HEK293 (cell line): ENCODE measurements at regions not wholly inside any gene's neighbourhood (a gene's known extent, or its start where the extent isn't known, plus 50 kb on each side); places are given as distances from the start of the nearest gene placed in this dataset.

Experiments used
- CTCF ChIA-PET: fragments of 350-600 bp; formaldehyde crosslinking; extraction: SDS; loops from one replicate; lab custom pipeline; 2021; ENCODE audit warnings: antibody characterized with exemption; lab: Yijun Ruan, JAX
- POLR2A ChIA-PET: fragments of 300-600 bp; formaldehyde crosslinking; extraction: SDS; loops from one replicate; lab custom pipeline; 2020; ENCODE audit warnings: antibody characterized with exemption, inconsistent platforms; lab: Yijun Ruan, JAX
- H3K27ac ChIP-seq: fragments of 200-500 bp; sonication (Bioruptor generic); 2 replicates; pipeline ENCODE4 v1.5.1; 2014; ENCODE audit warnings: low read depth, low read length, control low read depth, inconsistent platforms; ENCODE audit errors: extremely low read depth
- H3K36me3 ChIP-seq, 2 experiments: fragments of 200-500 bp in 1 of 2; sonication (Bioruptor generic) in 1 of 2; 1 replicate in 1 of 2; 2 replicates in 1 of 2; pipeline ENCODE4 v1.5.1; 2014 to 2017; ENCODE audit warnings: inconsistent platforms in 2 of 2, low read length in 2 of 2; ENCODE audit not compliant: control insufficient read depth in 2 of 2, insufficient read depth in 1 of 2
- H3K4me1 ChIP-seq: fragments of 200-500 bp; sonication (Bioruptor generic); 2 replicates; pipeline ENCODE4 v1.5.1; 2014; ENCODE audit warnings: mild to moderate bottlenecking, low read length, inconsistent platforms; ENCODE audit not compliant: control insufficient read depth, insufficient read depth
- H3K4me3 ChIP-seq: 2 replicates; pipeline ENCODE4 v1.5.1; 2011; ENCODE audit warnings: low read depth, mild to moderate bottlenecking, control low read depth, low read length, moderate library complexity
- H3K9me3 ChIP-seq: fragments of 200-500 bp; sonication (Bioruptor generic); 2 replicates; pipeline ENCODE4 v1.5.1; 2014; ENCODE audit warnings: low read depth, low read length, inconsistent platforms; ENCODE audit not compliant: control insufficient read depth, insufficient read depth
- HOXC10 ChIP-seq: sonication (generic); formaldehyde crosslinking; IDR thresholded peaks from 2 replicates; pipeline ENCODE4 v1.8.1; 2023; ENCODE audit warnings: mild to moderate bottlenecking, missing genetic modification reagents
- KLF16 ChIP-seq: fragments of 450-650 bp; formaldehyde crosslinking; IDR thresholded peaks from 2 replicates; pipeline ENCODE4 v1.5.1; 2017; ENCODE audit warnings: missing biosample characterization, missing genetic modification characterization
- OVOL3 ChIP-seq: fragments of 450-650 bp; formaldehyde crosslinking; IDR thresholded peaks from 2 replicates; pipeline ENCODE4 v1.5.1; 2016; ENCODE audit warnings: missing biosample characterization, missing genetic modification characterization
- SCRT2 ChIP-seq: fragments of 450-650 bp; formaldehyde crosslinking; IDR thresholded peaks from 2 replicates; pipeline ENCODE4 v1.5.1; 2016; ENCODE audit warnings: missing biosample characterization, missing genetic modification characterization
- SP2 ChIP-seq: fragments of 450-650 bp; formaldehyde crosslinking; IDR thresholded peaks from 2 replicates; pipeline ENCODE4 v1.5.1; 2016; ENCODE audit warnings: missing biosample characterization, missing genetic modification characterization
- ZBTB1 ChIP-seq: fragments of 450-650 bp; formaldehyde crosslinking; IDR thresholded peaks from 2 replicates; pipeline ENCODE4 v1.5.1; 2016; ENCODE audit warnings: missing biosample characterization, missing genetic modification characterization
- ZFP41 ChIP-seq: fragments of 450-650 bp; formaldehyde crosslinking; IDR thresholded peaks from 2 replicates; pipeline ENCODE4 v1.5.1; 2016; ENCODE audit warnings: missing biosample characterization, missing genetic modification characterization, borderline replicate concordance
- ZIC2 ChIP-seq: fragments of 450-650 bp; formaldehyde crosslinking; IDR thresholded peaks from 2 replicates; pipeline ENCODE4 v1.5.1; 2016; ENCODE audit warnings: missing biosample characterization, missing genetic modification characterization
- ZNF112 ChIP-seq: fragments of 450-650 bp; formaldehyde crosslinking; IDR thresholded peaks from 2 replicates; pipeline ENCODE4 v1.5.0; 2017; ENCODE audit warnings: missing biosample characterization, missing genetic modification characterization
- ZNF221 ChIP-seq: fragments of 450-650 bp; formaldehyde crosslinking; IDR thresholded peaks from 2 replicates; pipeline ENCODE4 v1.5.1; 2017; ENCODE audit warnings: missing biosample characterization, missing genetic modification characterization, borderline replicate concordance
- ZNF37A ChIP-seq: fragments of 450-650 bp; IDR thresholded peaks from 2 replicates; pipeline ENCODE4 v1.5.1; 2018; ENCODE audit warnings: missing biosample characterization, missing genetic modification characterization
- ZNF391 ChIP-seq: fragments of 450-650 bp; formaldehyde crosslinking; IDR thresholded peaks from 2 replicates; pipeline ENCODE4 v1.5.1; 2016; ENCODE audit warnings: low read depth, missing biosample characterization, missing genetic modification characterization, borderline replicate concordance
- ZNF560 ChIP-seq: fragments of 450-650 bp; formaldehyde crosslinking; IDR thresholded peaks from 2 replicates; pipeline ENCODE4 v1.5.1; 2017; ENCODE audit warnings: missing biosample characterization, missing genetic modification characterization, borderline replicate concordance
- ZNF561 ChIP-seq: fragments of 450-650 bp; IDR thresholded peaks from 2 replicates; pipeline ENCODE4 v1.5.1; 2018; ENCODE audit warnings: missing biosample characterization, missing genetic modification characterization, borderline replicate concordance
- ZNF660 ChIP-seq: fragments of 450-650 bp; IDR thresholded peaks from 2 replicates; pipeline ENCODE4 v1.5.1; 2018; ENCODE audit warnings: missing biosample characterization, mild to moderate bottlenecking, missing genetic modification characterization
- ZNF792 ChIP-seq: fragments of 450-650 bp; formaldehyde crosslinking; IDR thresholded peaks from 2 replicates; pipeline ENCODE4 v1.5.1; 2016; ENCODE audit warnings: missing biosample characterization, missing genetic modification characterization
- ZNF837 ChIP-seq: fragments of 450-650 bp; formaldehyde crosslinking; IDR thresholded peaks from 2 replicates; pipeline ENCODE4 v1.5.1; 2016; ENCODE audit warnings: missing biosample characterization, missing genetic modification characterization
- TF ChIP-seq, protein P1 (sequence below): fragments of 450-650 bp; formaldehyde crosslinking; IDR thresholded peaks from 2 replicates; pipeline ENCODE4 v1.5.1; 2016; ENCODE audit warnings: missing biosample characterization, missing genetic modification characterization
- TF ChIP-seq, protein P2 (sequence below): fragments of 450-650 bp; formaldehyde crosslinking; IDR thresholded peaks from 2 replicates; pipeline ENCODE4 v1.5.1; 2017; ENCODE audit warnings: missing biosample characterization, missing genetic modification characterization
- TF ChIP-seq, protein P3 (sequence below): IDR thresholded peaks from 2 replicates; pipeline ENCODE4 v1.6.1; 2011; ENCODE audit warnings: mild to moderate bottlenecking, low read depth, low read length, borderline replicate concordance
- TF ChIP-seq, protein P4 (sequence below): fragments of 450-650 bp; formaldehyde crosslinking; IDR thresholded peaks from 2 replicates; pipeline ENCODE4 v1.5.1; 2016; ENCODE audit warnings: missing biosample characterization, missing genetic modification characterization, low read depth

DNA sequence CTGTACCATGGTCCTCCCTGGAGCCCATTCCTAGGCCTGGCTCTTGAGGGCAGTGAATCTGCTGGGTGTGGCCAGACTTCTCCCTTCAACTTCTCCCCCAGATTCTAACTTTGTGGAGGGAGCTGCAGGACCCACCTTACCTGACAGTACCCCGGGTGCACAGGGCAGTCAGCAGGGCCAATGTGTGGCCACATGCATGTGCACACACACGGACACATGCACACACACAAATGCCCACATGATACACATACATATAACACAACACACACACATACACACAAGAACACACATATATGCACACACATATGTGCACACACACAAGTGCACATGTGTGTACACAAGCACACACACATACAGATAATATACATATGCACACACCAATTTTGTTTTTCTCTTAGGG, 300.0 kb upstream of the HS6ST1 start:
- TF ChIP-seq, protein P1, sequence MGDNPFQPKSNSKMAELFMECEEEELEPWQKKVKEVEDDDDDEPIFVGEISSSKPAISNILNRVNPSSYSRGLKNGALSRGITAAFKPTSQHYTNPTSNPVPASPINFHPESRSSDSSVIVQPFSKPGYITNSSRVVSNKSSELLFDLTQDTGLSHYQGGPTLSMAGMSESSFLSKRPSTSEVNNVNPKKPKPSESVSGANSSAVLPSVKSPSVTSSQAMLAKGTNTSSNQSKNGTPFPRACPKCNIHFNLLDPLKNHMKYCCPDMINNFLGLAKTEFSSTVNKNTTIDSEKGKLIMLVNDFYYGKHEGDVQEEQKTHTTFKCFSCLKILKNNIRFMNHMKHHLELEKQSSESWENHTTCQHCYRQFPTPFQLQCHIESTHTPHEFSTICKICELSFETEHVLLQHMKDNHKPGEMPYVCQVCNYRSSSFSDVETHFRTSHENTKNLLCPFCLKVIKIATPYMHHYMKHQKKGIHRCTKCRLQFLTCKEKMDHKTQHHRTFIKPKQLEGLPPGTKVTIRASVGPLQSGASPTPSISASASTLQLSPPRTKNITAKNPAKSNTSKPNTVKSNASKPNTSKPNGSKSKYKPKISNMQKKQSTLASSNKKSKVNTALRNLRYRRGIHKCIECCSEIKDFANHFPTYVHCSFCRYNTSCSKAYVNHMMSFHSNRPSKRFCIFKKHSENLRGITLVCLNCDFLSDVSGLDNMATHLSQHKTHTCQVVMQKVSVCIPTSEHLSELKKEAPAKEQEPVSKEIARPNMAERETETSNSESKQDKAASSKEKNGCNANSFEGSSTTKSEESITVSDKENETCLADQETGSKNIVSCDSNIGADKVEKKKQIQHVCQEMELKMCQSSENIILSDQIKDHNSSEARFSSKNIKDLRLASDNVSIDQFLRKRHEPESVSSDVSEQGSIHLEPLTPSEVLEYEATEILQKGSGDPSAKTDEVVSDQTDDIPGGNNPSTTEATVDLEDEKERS (tag by site-specific recombination) = no peak
- TF ChIP-seq SCRT2 (tag by site-specific recombination) = no peak
- TF ChIP-seq ZNF112 (tag by site-specific recombination) = no peak
- TF ChIP-seq ZNF660 (tag by site-specific recombination) = no peak
- TF ChIP-seq KLF16 (tag by site-specific recombination) = no peak
- no peak for TF ChIP-seq SP2 (tag by site-specific recombination)
- TF ChIP-seq, protein P2, sequence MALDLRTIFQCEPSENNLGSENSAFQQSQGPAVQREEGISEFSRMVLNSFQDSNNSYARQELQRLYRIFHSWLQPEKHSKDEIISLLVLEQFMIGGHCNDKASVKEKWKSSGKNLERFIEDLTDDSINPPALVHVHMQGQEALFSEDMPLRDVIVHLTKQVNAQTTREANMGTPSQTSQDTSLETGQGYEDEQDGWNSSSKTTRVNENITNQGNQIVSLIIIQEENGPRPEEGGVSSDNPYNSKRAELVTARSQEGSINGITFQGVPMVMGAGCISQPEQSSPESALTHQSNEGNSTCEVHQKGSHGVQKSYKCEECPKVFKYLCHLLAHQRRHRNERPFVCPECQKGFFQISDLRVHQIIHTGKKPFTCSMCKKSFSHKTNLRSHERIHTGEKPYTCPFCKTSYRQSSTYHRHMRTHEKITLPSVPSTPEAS = peak; percentile 72
- CTCF ChIA-PET = no interaction called here

DNA sequence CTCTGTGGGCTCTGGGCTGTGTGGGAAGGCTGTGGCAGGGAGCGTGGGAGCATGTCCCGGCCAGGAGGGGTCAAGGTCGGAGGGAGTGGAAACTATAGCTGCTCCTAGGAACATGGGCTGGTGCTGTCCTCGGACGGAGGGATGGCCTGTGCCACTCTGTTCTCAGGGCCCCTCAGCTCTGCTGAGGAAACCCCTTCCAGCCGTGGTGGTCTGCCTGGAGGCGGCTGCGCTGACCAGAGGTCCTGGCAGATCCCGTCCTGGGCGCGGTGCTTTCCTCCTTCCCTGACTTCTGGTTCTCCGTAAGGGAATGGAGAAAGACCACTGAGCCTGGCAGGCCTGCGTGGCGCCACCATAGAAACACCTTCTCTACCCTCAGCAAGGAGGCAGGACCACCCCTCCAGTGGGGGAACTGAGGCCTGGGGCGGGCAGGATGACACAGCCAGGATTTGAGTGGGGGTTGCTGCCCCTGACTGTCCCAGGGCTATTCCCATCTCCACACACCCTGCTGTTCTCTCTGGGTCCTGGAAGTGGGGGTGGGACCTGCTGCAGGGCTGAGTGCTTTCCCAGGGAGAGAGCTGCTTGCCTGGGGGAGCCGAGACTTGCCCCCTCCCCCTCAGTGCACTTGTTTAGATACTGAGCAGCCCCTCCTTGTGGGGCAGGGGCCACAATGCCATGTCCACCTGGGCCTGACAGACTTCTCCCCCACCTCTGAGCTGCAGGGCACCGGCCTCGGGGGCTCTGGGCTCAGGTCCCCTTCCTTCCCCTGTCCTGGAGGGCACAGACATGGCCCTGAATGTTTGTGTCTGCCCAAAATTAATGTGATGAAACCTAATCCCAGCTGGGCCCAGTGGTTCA, 301.0 kb upstream of the HS6ST1 start:
- POLR2A ChIA-PET = no interaction called here

More for the DNA sequence above, 300.0 kb upstream of the HS6ST1 start:
- POLR2A ChIA-PET = no interaction called here
- Histone ChIP-seq H3K36me3 (no peaks in the 10 kb centered on the region), H3K9me3 (no peaks in the 10 kb centered on the region), H3K4me3 (no peak overlapping the region), H3K4me1 (peaks cover 1% of the 10 kb centered on the region; the same call in 1 of the 2 replicates), H3K27ac (no peak overlapping the region)

More for the DNA sequence above, 301.0 kb upstream of the HS6ST1 start:
- no peaks in the 10 kb centered on the region for H3K9me3 ChIP-seq
- peaks cover 4% of the 10 kb centered on the region; the same call in 1 of the 2 replicates for H3K4me1 ChIP-seq
- no peaks in the 10 kb centered on the region for H3K36me3 ChIP-seq
- no peak overlapping the region for H3K4me3 ChIP-seq
- TF ChIP-seq ZFP41 (tag by site-specific recombination) = no peak
- no peak for TF ChIP-seq ZBTB1 (tag by site-specific recombination)
- TF ChIP-seq ZNF37A (tag by site-specific recombination) = no peak
- no peak for TF ChIP-seq ZNF221 (tag by site-specific recombination)
- no peak for TF ChIP-seq ZNF560 (tag by site-specific recombination)
- TF ChIP-seq ZIC2 = no peak
- TF ChIP-seq, protein P3, sequence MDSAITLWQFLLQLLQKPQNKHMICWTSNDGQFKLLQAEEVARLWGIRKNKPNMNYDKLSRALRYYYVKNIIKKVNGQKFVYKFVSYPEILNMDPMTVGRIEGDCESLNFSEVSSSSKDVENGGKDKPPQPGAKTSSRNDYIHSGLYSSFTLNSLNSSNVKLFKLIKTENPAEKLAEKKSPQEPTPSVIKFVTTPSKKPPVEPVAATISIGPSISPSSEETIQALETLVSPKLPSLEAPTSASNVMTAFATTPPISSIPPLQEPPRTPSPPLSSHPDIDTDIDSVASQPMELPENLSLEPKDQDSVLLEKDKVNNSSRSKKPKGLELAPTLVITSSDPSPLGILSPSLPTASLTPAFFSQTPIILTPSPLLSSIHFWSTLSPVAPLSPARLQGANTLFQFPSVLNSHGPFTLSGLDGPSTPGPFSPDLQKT = no peak
- TF ChIP-seq ZNF561 = no peak
- TF ChIP-seq, protein P4, sequence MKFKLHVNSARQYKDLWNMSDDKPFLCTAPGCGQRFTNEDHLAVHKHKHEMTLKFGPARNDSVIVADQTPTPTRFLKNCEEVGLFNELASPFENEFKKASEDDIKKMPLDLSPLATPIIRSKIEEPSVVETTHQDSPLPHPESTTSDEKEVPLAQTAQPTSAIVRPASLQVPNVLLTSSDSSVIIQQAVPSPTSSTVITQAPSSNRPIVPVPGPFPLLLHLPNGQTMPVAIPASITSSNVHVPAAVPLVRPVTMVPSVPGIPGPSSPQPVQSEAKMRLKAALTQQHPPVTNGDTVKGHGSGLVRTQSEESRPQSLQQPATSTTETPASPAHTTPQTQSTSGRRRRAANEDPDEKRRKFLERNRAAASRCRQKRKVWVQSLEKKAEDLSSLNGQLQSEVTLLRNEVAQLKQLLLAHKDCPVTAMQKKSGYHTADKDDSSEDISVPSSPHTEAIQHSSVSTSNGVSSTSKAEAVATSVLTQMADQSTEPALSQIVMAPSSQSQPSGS (tag by site-specific recombination) = no peak
- no peak for TF ChIP-seq ZNF391
- no peak for TF ChIP-seq OVOL3
- TF ChIP-seq ZNF792 (tag by site-specific recombination) = no peak
- TF ChIP-seq HOXC10 (CRISPR knock-in tag) = no peak
- no peak for TF ChIP-seq ZNF837 (tag by site-specific recombination)
- no peak overlapping the region for H3K27ac ChIP-seq
- CTCF ChIA-PET = interaction anchor here (0.6 kb wide), 1 partner anchor 24 kb away, joined by 3 read pairs; no protein-coding TSS in a partner anchor
